HepG2 (cell line): ENCODE measurements at regions not wholly inside any gene's neighbourhood (a gene's known extent, or its start where the extent isn't known, plus 50 kb on each side); places are given as distances from the start of the nearest gene placed in this dataset.

Experiments used
- GRHL1 ChIP-seq: sonication (generic); formaldehyde crosslinking; conservative IDR thresholded peaks from 2 replicates; pipeline ENCODE4 v1.8.0; 2022; ENCODE audit warnings: missing genetic modification reagents
- HBP1 ChIP-seq: IDR thresholded peaks from 2 replicates; pipeline ENCODE4 v1.6.1; 2016; ENCODE audit warnings: low read depth, control low read depth
- NFKB2 ChIP-seq: sonication (generic); formaldehyde crosslinking; IDR thresholded peaks from 2 replicates; pipeline ENCODE4 v1.4.0; 2020; ENCODE audit warnings: missing genetic modification reagents, borderline replicate concordance
- RBM39 ChIP-seq: fragments of 200-400 bp; formaldehyde crosslinking; IDR thresholded peaks from one replicate; pipeline ENCODE4 v1.6.1; 2018; ENCODE audit warnings: antibody characterized with exemption, mild to moderate bottlenecking, low read depth, low read length; ENCODE audit not compliant: poor library complexity, severe bottlenecking
- SALL1 ChIP-seq: sonication (generic); formaldehyde crosslinking; IDR thresholded peaks from 2 replicates; pipeline ENCODE4 v1.8.0; 2022; ENCODE audit warnings: mild to moderate bottlenecking, missing genetic modification reagents
- SOX13 ChIP-seq, 3 experiments: fragments of 450-650 bp in 1 of 3; sonication (generic) in 1 of 3; formaldehyde crosslinking in 1 of 3; IDR thresholded peaks in 2 of 3; conservative IDR thresholded peaks in 1 of 3; 2 replicates each; pipeline versions ENCODE4 v1.5.0 to v1.6.1; 2016 to 2020; ENCODE audit warnings: antibody characterized with exemption in 1 of 3, mild to moderate bottlenecking in 1 of 3, missing compliant biosample characterization in 1 of 3, missing genetic modification reagents in 1 of 3, moderate library complexity in 1 of 3
- TRIM22 ChIP-seq: fragments of 450-650 bp; IDR thresholded peaks from 2 replicates; pipeline ENCODE4 v1.6.1; 2017
- ZGPAT ChIP-seq: IDR thresholded peaks from 2 replicates; pipeline ENCODE4 v1.6.1; 2016; ENCODE audit warnings: mild to moderate bottlenecking
- ZNF143 ChIP-seq: sonication (generic); formaldehyde crosslinking; IDR thresholded peaks from 2 replicates; pipeline ENCODE4 v1.4.0; 2020; ENCODE audit warnings: missing genetic modification reagents
- ZNF260 ChIP-seq: sonication (generic); formaldehyde crosslinking; IDR thresholded peaks from 2 replicates; pipeline ENCODE4 v1.4.0; 2020; ENCODE audit warnings: missing genetic modification reagents, low read depth, mild to moderate bottlenecking, borderline replicate concordance
- ZNF513 ChIP-seq: sonication (generic); formaldehyde crosslinking; conservative IDR thresholded peaks from 2 replicates; pipeline ENCODE4 v1.5.0; 2020; ENCODE audit warnings: missing genetic modification reagents
- ZSCAN5A ChIP-seq: sonication (generic); formaldehyde crosslinking; IDR thresholded peaks from 2 replicates; pipeline ENCODE4 v1.8.0; 2022; ENCODE audit warnings: mild to moderate bottlenecking, missing genetic modification reagents, borderline replicate concordance

GRCh38 chr20:37636212-37636975, 57.4 kb upstream of the CTNNBL1 start (continued):
- TF ChIP-seq ZNF513 (CRISPR knock-in tag) (no peak), GRHL1 (CRISPR knock-in tag) (no peak), RBM39 (no peak), NFKB2 (CRISPR knock-in tag) (no peak), ZGPAT (CRISPR knock-in tag) (no peak), HBP1 (CRISPR knock-in tag) (no peak), SOX13 (IDR thresholded peaks at IDR 0.05) (no peak), SOX13 (CRISPR knock-in tag; conservative IDR thresholded peaks at IDR 0.05 in 1 of 2, IDR thresholded peaks at IDR 0.05 in 1 of 2) (peak in 1 of 2 experiments; percentile 38; a peak in 2 of 4 replicates), SALL1 (CRISPR knock-in tag) (peak; percentile 51), TRIM22 (no peak), ZNF260 (CRISPR knock-in tag) (no peak), ZNF143 (no peak), ZSCAN5A (no peak)
